GM23338 (cell line): ENCODE measurements at regions not wholly inside any gene's neighbourhood (a gene's known extent, or its start where the extent isn't known, plus 50 kb on each side); places are given as distances from the start of the nearest gene placed in this dataset.

Experiments used
- EZH2phosphoT487 ChIP-seq: fragments of 200-600 bp; sonication (generic); IDR thresholded peaks from one replicate; pipeline ENCODE4 v1.8.1; 2018; ENCODE audit warnings: antibody characterized with exemption; ENCODE audit not compliant: unreplicated experiment
- JUNB ChIP-seq: IDR thresholded peaks from one replicate; pipeline ENCODE4 v1.6.1; 2016; ENCODE audit warnings: antibody characterized with exemption; ENCODE audit not compliant: unreplicated experiment
- NANOG ChIP-seq: IDR thresholded peaks from 2 replicates; pipeline ENCODE4 v1.6.1; 2016; ENCODE audit warnings: antibody characterized with exemption, borderline replicate concordance
- ZNF331 ChIP-seq: fragments of 250-450 bp; sonication (Bioruptor Pico); IDR thresholded peaks from 2 replicates; pipeline ENCODE4 v1.5.0; 2020; ENCODE audit warnings: low read depth, mild to moderate bottlenecking, moderate library complexity
- TF ChIP-seq, protein P1 (sequence below): fragments of 250-450 bp; sonication (Bioruptor Pico); IDR thresholded peaks from 2 replicates; pipeline ENCODE4 v1.5.0; 2020; ENCODE audit warnings: mild to moderate bottlenecking, moderate library complexity
- TF ChIP-seq, protein P2 (sequence below): IDR thresholded peaks from 2 replicates; pipeline ENCODE4 v1.6.1; 2016; ENCODE audit warnings: antibody characterized with exemption
- TF ChIP-seq, protein P3 (sequence below): IDR thresholded peaks from one replicate; pipeline ENCODE4 v1.6.1; 2018; ENCODE audit warnings: antibody characterized with exemption; ENCODE audit not compliant: unreplicated experiment

DNA sequence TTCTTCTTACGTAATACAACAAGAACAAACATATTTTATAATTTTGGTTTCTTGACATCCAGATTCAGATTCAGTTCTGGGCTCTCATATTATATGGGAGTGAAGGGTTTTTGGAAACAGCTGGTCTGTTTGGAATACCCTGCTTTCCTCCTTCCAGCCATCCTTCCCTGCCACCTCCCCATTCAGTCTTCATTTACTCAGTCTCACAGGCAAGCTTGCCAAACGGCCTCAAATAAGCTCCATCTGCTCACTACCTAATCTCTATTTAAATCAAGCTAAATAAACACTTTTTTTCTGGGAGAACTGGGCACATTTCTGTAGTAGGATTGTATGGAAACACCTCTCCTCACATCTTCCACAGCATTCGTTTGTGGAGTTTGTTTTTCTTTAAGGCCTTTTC, 147.5 kb downstream of the RND3 start (continued):
- TF ChIP-seq, protein P1, sequence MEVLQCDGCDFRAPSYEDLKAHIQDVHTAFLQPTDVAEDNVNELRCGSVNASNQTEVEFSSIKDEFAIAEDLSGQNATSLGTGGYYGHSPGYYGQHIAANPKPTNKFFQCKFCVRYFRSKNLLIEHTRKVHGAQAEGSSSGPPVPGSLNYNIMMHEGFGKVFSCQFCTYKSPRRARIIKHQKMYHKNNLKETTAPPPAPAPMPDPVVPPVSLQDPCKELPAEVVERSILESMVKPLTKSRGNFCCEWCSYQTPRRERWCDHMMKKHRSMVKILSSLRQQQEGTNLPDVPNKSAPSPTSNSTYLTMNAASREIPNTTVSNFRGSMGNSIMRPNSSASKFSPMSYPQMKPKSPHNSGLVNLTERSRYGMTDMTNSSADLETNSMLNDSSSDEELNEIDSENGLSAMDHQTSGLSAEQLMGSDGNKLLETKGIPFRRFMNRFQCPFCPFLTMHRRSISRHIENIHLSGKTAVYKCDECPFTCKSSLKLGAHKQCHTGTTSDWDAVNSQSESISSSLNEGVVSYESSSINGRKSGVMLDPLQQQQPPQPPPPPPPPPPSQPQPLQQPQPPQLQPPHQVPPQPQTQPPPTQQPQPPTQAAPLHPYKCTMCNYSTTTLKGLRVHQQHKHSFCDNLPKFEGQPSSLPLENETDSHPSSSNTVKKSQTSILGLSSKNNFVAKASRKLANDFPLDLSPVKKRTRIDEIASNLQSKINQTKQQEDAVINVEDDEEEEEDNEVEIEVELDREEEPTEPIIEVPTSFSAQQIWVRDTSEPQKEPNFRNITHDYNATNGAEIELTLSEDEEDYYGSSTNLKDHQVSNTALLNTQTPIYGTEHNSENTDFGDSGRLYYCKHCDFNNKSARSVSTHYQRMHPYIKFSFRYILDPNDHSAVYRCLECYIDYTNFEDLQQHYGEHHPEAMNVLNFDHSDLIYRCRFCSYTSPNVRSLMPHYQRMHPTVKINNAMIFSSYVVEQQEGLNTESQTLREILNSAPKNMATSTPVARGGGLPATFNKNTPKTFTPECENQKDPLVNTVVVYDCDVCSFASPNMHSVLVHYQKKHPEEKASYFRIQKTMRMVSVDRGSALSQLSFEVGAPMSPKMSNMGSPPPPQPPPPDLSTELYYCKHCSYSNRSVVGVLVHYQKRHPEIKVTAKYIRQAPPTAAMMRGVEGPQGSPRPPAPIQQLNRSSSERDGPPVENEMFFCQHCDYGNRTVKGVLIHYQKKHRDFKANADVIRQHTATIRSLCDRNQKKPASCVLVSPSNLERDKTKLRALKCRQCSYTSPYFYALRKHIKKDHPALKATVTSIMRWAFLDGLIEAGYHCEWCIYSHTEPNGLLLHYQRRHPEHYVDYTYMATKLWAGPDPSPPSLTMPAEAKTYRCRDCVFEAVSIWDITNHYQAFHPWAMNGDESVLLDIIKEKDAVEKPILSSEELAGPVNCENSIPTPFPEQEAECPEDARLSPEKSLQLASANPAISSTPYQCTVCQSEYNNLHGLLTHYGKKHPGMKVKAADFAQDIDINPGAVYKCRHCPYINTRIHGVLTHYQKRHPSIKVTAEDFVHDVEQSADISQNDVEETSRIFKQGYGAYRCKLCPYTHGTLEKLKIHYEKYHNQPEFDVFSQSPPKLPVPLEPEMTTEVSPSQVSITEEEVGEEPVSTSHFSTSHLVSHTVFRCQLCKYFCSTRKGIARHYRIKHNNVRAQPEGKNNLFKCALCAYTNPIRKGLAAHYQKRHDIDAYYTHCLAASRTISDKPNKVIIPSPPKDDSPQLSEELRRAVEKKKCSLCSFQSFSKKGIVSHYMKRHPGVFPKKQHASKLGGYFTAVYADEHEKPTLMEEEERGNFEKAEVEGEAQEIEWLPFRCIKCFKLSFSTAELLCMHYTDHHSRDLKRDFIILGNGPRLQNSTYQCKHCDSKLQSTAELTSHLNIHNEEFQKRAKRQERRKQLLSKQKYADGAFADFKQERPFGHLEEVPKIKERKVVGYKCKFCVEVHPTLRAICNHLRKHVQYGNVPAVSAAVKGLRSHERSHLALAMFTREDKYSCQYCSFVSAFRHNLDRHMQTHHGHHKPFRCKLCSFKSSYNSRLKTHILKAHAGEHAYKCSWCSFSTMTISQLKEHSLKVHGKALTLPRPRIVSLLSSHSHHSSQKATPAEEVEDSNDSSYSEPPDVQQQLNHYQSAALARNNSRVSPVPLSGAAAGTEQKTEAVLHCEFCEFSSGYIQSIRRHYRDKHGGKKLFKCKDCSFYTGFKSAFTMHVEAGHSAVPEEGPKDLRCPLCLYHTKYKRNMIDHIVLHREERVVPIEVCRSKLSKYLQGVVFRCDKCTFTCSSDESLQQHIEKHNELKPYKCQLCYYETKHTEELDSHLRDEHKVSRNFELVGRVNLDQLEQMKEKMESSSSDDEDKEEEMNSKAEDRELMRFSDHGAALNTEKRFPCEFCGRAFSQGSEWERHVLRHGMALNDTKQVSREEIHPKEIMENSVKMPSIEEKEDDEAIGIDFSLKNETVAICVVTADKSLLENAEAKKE (CRISPR knock-in tag): no peak
- TF ChIP-seq EZH2phosphoT487 (no peak), ZNF331 (CRISPR knock-in tag) (no peak), NANOG (no peak), JUNB (no peak)
- TF ChIP-seq, protein P2, sequence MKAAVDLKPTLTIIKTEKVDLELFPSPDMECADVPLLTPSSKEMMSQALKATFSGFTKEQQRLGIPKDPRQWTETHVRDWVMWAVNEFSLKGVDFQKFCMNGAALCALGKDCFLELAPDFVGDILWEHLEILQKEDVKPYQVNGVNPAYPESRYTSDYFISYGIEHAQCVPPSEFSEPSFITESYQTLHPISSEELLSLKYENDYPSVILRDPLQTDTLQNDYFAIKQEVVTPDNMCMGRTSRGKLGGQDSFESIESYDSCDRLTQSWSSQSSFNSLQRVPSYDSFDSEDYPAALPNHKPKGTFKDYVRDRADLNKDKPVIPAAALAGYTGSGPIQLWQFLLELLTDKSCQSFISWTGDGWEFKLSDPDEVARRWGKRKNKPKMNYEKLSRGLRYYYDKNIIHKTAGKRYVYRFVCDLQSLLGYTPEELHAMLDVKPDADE: no peak
- TF ChIP-seq, protein P3, sequence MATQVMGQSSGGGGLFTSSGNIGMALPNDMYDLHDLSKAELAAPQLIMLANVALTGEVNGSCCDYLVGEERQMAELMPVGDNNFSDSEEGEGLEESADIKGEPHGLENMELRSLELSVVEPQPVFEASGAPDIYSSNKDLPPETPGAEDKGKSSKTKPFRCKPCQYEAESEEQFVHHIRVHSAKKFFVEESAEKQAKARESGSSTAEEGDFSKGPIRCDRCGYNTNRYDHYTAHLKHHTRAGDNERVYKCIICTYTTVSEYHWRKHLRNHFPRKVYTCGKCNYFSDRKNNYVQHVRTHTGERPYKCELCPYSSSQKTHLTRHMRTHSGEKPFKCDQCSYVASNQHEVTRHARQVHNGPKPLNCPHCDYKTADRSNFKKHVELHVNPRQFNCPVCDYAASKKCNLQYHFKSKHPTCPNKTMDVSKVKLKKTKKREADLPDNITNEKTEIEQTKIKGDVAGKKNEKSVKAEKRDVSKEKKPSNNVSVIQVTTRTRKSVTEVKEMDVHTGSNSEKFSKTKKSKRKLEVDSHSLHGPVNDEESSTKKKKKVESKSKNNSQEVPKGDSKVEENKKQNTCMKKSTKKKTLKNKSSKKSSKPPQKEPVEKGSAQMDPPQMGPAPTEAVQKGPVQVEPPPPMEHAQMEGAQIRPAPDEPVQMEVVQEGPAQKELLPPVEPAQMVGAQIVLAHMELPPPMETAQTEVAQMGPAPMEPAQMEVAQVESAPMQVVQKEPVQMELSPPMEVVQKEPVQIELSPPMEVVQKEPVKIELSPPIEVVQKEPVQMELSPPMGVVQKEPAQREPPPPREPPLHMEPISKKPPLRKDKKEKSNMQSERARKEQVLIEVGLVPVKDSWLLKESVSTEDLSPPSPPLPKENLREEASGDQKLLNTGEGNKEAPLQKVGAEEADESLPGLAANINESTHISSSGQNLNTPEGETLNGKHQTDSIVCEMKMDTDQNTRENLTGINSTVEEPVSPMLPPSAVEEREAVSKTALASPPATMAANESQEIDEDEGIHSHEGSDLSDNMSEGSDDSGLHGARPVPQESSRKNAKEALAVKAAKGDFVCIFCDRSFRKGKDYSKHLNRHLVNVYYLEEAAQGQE: no peak
